HPDE6-E6E7 (cell line): ENCODE measurements at regions not wholly inside any gene's neighbourhood (a gene's known extent, or its start where the extent isn't known, plus 50 kb on each side); places are given as distances from the start of the nearest gene placed in this dataset.

Experiments
- DNase-seq: peaks from one replicate; pipeline ENCODE4 v3.0.0; 2011; ENCODE audit warnings: missing footprints; ENCODE audit errors: extremely low spot score

- DNase-seq = no peak
Measured at GRCh38 chr12:59240048-59240447, 319.7 kb upstream of the LRIG3 start.

DNA sequence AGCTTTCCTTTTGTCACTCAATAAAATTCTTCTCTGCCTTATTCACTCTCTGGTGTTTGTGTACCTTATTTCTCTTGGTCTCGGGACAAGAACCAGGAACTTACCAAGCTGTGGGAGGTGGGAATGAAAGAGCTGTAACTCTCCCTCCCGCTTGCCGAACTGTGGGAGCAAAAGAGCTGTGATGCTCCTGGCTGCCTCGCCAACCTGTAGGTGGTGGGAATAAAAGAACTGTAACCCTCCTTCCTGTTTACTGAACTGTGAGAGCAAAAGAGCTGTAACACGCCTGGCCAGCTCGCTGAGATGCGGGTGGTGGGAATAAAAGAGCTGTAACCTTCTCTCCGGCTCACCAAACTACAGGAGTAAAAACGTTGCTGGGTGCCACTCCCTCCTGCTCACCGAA is 314.1 kb upstream of the LRIG3 start:
- DNase-seq = no peak

- DNase-seq = no peak
Measured at GRCh38 chr12:59230334-59230733, 310.0 kb upstream of the LRIG3 start.

DNA sequence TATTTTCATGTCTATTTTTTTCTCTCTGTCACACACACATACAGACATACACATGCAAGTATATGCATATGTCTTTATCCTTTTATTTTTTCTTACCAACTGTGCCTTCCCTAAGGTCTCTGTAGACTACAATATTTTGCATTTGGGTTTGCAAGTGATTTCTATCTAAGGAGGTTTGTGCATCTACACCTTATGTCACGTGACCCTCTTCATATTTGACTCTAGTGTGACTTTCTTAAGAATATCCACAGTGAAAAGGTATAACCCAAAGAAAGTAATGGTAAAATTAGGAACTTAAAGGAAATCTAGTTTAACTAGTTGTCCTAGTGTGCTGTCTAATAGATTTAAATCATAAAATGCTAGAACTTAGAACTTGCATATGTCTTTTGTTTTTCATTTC is 298.8 kb upstream of the LRIG3 start:
- no peak for DNase-seq

DNA sequence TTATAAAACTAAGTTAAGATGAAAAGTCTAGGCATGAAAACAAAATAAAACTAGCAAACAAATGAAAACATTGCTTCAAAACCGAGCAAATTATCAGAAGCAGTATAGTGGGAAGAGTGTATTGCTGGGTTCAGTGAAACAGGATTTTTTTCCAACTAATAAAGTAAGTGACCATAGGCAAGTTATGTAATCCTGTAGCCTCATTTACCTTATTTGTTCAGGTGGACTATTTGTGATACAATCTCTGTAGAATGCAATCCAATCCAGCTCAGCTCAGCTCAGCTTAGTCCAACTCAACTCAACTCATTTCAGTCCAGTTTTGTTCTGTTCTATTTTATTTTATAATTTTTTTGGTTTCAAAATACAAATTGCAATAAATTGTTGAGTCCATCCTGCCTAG is 276.7 kb upstream of the LRIG3 start:
- no peak for DNase-seq

GRCh38 chr12:59194794-59195193 is 274.5 kb upstream of the LRIG3 start:
- no peak for DNase-seq

- DNase-seq = peak; percentile 22
Measured at GRCh38 chr12:59193476-59194050, 273.3 kb upstream of the LRIG3 start.

DNA sequence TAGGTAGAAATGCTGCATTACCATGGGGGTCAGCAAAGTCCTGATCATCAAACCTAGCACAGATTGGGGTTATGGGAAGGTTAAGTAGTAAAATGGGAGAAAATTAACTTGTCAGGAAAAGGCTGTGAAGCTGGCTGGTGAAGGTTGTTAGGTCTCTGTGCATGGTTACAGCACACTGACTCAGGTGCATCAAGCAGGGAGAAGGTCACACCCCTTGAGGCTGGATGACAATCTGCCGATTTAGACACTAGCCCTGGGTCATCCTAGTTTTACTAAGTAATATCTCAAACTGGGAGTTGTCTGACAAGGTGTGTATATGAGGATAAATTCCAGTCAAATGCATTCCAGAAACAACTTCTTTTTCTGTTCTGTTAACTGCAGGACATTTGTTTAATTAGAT is 271.1 kb upstream of the LRIG3 start:
- DNase-seq = no peak

DNA sequence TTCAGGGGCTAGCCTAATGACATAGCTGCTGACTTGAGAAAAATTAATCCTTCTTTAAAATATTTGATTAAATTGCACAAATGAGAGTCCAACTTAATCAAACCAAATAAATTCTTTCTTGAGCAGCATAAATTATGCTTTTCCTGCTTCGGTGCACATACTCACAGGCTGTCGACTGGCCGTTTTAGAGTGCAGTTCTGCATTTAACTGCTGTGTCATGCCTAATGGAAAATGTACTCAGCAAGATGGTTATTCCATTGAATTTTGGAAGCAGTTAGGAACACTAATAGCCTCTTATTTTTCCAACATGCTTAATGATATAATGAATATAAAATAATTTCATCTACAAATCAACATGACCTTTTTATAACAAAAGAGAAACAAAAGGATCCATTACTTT is 266.1 kb upstream of the LRIG3 start:
- no peak for DNase-seq

GRCh38 chr12:59185295-59185694 is 265.0 kb upstream of the LRIG3 start:
- DNase-seq = no peak

GRCh38 chr12:59182658-59183455 is 262.6 kb upstream of the LRIG3 start:
- DNase-seq = no peak

GRCh38 chr12:59182191-59182590 is 261.9 kb upstream of the LRIG3 start:
- DNase-seq = peak; percentile 9

DNA sequence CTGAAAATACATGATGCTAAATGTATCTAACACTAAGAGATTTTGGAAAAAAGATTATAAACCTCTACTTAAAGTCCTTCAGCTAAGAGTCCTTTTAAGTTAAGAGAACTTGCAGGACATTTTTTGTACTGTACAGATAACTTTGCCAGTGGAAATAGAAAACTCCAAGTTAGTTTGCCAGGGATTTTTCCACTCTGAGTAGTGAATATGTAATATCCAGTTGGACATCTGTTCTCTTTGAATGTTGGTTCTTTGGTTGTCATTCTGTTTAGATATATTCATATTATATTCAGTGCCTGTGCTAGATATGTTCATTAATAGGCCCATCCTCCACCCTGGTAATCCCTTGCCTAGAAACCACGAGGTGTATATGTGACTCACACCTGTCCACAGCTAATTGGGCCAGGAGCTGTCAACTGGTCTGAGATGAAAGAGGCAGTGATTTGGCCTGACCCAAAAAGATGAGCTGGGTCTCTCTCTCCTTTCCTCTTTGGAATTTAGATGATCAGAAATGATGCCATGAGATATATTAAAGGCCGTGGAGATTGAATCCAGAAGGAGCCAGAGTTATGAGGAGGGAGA is 261.0 kb upstream of the LRIG3 start:
- DNase-seq = no peak

- no peak for DNase-seq
Measured at GRCh38 chr12:59179231-59179630, 258.9 kb upstream of the LRIG3 start.

GRCh38 chr12:59173695-59174094 is 253.4 kb upstream of the LRIG3 start:
- DNase-seq = no peak

GRCh38 chr12:59168647-59169046 is 248.3 kb upstream of the LRIG3 start:
- no peak for DNase-seq

DNA sequence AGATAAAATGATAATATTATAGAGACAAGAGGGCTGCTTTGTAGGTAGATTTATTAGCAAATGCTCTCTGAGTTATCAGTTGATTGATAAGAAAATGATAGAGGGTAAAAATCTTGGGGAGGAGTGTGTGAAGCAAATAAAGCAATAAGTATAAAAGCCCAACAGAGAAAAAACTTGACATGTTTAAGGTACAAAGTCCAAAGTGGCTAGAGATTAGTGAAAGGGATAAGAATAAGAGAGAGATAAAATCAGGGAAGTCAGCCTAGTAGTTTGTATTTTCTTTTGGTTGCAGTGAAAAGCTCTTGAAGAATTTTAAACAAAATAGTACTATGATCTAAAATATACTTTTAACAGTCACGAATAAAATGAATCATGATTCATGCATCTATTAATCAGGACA is 246.2 kb upstream of the LRIG3 start:
- DNase-seq = no peak

GRCh38 chr12:59164991-59165718 is 244.9 kb upstream of the LRIG3 start:
- peak; percentile 5 for DNase-seq

DNA sequence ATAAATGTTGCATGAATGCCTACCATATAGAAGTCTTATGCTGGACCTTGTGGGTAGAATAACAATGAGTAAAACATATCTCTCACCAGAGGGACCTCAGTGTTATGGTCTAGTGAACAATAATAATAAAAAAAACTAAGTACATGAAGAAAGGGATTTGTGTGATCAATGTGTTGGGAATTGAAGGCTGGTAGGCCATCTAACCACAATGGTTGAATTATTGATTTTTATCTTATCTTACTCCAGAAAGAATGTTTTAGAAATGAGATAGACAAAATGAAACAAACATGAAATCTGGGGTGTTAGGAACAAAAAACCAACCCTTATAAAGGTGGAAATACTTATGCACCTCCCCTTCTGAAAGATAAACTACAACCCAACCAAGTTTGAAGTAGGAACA is 243.9 kb upstream of the LRIG3 start:
- no peak for DNase-seq

DNA sequence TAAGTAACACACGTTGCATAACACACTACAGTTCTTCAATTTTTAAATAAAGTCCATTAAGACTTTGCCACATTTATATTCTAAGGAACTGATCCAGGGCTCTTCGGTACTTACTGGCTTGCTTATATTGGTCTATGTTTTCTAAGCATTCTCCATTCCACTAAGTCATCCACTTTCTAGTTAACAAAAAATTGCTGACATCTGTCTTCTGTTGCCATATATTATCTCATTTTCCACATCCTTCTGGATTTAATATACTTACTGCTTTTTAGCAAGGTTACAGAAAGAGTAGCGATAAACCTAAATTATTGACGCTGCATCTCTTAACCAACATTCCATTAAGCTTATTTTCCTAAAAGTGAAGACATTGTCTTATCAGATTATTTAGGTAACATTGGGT is 238.4 kb upstream of the LRIG3 start:
- DNase-seq = no peak

DNA sequence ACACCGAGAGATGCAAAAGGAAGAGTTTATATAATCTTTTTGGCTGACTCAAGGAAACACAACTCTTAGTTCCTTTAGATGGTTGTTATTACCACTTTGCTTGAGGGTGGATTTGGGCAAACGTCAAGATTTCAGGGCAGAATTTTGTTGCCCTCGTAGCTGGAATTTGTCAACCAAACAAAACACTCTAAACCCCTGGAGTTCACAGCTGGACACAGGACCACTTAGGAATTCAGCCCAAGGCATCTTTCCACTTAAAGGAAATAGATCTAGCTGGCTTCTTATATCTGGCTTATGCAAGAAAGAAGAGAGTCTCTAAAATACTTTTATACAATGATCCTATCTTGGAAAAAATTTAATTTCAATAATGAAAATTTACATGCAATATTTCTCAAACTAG is 237.8 kb upstream of the LRIG3 start:
- no peak for DNase-seq

- DNase-seq = no peak
Measured at GRCh38 chr12:59155448-59155847, 235.1 kb upstream of the LRIG3 start.

DNA sequence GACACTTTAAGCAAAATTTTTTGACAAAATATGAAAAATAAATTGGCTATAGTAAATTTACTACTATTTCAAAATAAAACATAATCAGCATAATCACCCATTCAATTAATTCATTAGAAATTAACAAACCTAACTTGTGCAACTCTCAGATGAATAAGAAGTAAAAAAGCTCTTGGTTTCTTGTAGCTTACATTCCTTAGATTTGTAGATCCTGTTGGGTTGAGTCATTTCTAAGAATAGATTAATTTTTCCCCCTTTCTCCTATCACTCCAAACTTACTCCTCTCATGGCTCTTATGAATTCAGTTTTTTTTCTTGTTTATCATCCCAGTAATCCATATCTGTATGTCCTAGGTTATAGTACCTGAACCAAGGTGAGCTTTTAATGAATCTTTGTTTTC is 230.9 kb upstream of the LRIG3 start:
- DNase-seq = no peak
